ENCODE measurements at regions not wholly inside any gene's neighbourhood (a gene's known extent, or its start where the extent isn't known, plus 50 kb on each side); places are given as distances from the start of the nearest gene placed in this dataset.

DNA sequence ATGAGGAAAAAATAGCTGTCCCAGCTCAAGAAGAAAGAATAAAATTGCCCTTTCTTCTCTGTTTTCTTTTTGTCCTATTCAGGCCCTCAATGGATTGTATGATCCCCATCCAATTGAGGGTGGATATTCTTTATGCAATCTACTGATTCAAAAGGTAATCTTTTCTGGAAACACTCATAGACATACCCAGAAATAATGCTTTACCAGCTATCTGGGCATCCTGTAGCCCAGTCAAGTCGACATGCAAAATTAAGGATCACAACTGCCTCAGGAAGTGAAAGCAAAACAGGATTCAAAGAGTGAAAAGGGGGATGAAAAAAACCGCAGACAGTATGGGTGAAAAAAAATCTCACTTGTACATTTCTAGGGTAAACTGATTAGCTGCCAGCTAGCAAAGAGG, 410.1 kb downstream of the TBC1D32 start:
- no peak for DNase-seq (ENCODE audit: low read depth)

DNA sequence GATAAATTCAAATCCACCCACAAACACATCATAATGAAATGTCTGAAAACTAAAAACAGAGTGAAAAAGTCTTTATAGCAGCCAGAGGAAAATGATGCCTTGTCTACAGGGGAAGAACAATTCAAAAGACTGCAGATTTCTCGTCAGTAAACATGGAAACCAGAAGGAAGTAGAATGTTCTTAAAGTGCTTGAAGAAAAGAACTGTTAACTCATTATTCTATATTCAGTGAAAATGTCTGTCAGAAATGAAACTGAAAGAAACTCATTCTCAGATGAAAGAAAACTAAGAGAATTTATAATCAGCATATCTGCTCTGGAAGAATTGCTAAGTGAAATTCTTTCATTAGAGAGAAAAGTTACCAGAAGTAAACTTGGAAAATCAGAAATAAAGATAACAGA, 416.1 kb downstream of the TBC1D32 start:
- DNase-seq (ENCODE audit: low read depth) = no peak

GRCh38 chr6:120916844-120917243, 417.4 kb downstream of the TBC1D32 start:
- DNase-seq (ENCODE audit: low read depth) = no peak

GRCh38 chr6:120913486-120913885, 420.8 kb downstream of the TBC1D32 start:
- DNase-seq (ENCODE audit: low read depth) = no peak

DNA sequence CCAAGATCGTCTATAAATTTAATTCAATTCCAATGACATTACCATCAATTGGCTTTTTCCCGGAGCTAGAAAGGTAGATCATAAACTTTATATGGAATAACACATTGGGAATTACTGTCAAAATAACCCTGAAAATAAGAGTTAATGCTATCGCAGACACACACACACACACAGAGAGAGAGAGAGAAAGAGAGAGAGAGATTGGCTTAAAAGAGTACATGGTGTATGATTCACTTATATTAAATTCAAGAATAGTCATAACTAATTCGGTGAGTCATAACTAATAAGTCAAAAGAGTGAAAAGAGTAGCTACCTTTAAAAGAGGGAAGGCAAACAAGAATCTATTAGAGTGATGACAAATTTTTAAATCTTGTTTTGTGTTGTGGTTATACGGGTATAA, 425.5 kb downstream of the TBC1D32 start:
- DNase-seq (ENCODE audit: low read depth) = no peak

DNA sequence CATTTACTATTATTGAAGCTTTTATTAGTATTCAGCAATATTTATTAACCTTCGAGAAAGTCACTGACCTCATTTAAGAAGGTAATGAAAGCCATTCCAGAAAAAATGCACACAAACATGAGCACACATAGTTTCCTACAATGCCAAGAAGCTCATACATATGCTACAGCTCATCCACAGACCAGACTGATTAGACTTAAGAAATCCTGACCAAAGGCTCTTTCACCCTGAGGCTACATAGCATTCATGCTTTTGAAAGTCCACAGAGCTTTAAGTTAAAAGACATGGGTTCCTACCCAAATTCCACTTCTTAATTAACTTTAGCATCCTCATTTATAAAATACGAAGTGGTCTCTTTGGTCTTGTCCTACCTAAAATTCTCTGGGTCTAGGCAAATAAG, 430.4 kb downstream of the TBC1D32 start:
- DNase-seq (ENCODE audit: low read depth) = no peak

DNA sequence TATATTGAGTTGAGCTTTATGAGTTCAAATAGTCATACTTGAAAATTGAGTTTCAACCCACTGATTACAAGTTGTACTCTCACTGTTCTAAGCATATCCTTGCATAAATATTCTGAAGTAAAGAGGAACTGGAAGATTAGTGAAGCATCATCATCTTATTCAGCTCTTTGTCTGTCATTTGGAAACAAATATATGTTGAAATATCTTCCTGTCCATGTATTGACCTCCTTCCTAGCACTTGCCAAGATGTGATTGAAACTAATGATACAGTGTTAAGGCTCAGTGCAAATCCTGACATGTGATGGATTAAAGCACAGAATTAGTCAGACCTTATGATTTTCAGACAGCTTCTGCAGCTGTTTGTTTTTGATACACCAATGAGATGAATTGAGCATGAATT, 434.3 kb downstream of the TBC1D32 start:
- DNase-seq (ENCODE audit: low read depth) = no peak

DNA sequence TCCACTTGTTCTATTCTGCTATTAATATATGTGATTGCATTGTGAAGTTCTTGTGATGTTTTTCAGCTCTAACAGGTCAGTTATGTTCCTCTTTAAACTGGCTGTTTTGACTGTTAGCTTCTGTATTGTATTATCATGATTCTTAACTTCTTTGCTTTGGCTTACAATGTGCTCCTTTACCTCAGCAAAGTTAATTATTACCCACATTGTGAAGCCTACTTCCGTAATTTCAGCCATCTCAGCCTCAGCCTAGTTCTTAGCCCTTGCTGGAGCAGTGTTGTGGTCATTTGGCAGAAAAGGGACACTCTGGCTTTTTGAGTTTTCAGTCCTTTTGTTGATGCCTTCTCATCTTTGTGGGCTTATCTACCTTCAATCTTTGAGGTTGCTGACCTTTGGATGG, 440.2 kb downstream of the TBC1D32 start:
- no peak for DNase-seq (ENCODE audit: low read depth)

DNA sequence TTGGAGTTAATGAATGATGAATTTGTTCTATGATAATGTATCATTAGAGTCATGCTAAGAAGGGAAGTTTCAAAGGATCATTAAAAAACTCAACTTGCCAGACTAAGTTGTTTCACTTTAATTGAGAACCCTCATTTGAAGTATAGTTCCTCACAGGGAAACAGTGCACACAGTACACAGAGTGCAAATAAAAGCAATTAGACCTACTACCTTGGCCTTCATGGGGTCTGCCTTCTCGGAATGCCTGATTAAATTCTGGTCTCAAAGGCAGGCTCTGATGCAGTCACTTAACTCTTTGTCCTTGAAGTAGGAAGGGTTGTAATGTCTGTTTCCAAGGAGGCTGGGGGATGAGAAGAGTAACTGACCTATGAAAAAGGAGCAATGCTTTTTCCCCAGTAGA, 457.3 kb downstream of the TBC1D32 start:
- no peak for DNase-seq (ENCODE audit: low read depth)

DNA sequence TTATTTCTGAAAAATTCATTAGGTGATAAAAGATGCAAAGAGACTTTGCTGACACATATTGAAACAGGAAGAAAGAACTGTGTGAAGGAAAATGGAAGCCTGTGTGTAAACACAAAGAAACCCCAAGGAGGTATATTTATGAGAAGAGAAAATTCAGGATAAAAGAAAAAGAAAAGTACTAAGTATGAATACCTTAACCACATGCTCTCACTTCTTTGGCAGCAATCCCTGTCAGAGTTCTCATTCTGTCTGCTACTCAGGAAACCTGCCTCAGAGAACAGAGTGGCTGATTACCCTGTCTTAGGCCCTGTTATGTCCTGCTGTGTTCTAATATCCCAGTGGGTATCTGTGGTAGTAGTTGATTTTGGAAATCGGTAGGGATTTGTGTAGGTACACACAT, 457.9 kb downstream of the TBC1D32 start:
- no peak for DNase-seq (ENCODE audit: low read depth)

GRCh38 chr6:120875900-120876299, 458.4 kb downstream of the TBC1D32 start:
- no peak for DNase-seq (ENCODE audit: low read depth)

DNA sequence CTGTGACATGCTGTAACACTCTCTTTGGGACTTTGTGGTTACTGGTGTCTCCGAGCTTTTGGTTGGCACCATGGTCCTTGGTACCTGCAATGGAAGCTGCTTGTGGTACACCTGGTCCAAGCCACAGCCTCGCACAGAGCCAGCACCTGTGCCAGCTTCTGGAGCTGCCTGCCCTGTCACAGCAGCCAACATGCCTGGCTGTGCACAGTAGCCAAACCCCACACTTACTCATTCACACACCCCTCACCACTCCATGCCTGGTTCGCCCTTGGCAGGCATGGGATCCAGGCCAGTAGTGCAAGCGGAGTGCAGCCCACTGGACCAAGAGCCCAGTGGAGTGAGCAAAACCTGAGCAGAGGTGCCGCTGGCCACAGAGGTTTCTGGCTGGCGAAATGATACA, 459.9 kb downstream of the TBC1D32 start:
- no peak for DNase-seq (ENCODE audit: low read depth)

GRCh38 chr6:120873125-120873865, 461.0 kb downstream of the TBC1D32 start:
- DNase-seq (ENCODE audit: low read depth) = no peak

GRCh38 chr6:120872262-120872578, 462.1 kb downstream of the TBC1D32 start:
- DNase-seq (ENCODE audit: low read depth) = no peak

DNA sequence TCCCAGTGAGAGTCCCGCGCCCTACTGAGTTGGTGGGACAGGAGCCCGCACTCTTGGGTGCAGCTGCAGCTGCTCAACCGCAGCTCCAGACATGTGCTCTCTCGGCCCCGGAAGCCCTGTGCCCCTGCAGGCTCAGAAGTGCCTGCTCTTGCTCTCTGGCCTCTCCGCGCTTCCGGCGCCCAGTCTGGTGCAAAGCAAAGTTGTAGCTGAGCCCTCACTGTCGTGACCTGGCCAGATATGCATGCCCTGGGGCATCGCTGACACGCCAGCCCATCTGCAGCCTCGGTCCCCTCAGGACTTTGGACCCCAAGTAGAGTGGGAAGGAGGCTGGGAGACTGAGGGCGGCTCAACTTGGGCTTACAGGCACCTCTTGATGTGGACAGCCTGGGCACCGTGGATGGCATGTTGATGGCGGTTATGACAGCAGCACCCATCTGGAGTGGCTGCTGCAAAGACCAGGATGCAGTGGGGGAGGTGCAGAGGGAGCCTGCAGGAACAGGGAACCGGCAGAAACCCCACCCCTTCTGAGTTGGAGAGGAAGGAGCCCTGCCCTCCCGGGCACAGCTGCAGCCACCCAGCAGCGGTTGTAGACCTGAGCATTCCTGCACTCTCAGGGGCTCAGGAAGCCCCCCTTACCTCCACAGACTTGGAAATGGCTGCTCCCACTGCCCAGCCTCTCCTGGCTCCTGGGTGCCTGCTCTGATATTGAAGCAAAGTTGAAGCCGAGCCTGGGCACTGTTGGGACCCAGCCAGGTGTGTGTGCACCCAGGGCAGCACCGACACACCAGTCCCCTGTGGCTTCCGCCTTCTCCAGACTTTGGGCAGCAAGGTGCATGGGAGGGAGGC, 462.6 kb downstream of the TBC1D32 start:
- DNase-seq (ENCODE audit: low read depth) = no peak

- DNase-seq (ENCODE audit: low read depth) = no peak
Observed at GRCh38 chr6:120869397-120869796, 464.9 kb downstream of the TBC1D32 start.

DNA sequence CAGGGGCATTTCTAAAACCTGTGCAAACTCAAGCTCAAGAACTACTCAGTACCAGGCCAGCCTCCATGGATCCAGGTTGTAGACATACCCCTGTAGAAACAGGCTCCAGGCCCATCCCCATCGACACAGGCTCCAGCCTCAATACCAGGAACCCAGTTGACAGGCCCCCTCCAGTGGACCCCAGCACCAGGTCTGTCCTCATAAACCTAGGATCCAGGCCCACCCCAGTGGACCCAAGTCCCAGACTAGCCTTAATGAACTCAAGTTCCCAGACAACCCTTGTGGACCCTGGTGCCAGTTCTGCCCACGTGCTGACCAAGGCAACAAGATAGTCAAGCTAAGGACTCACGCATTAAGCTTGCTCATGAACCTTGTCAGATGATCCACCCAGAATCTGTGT, 476.9 kb downstream of the TBC1D32 start:
- no peak for DNase-seq (ENCODE audit: low read depth)

DNA sequence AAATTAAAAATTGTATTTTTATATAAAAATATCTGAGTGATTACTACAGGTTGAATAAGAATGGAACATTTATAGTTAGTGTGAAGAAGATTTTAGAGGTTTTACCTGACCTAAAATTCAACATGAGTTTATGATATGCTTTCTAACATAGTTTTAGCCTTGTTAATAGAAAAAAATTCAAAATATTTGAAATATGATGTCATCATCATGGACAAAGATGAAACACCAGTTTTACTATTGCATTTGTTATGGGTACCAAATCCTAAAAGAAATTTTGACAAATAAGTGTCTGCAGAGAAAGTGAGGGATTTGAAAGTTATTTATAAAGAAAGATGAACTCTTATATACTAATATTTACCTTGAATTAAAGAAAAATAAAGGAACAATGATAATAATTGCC, 479.7 kb downstream of the TBC1D32 start:
- no peak for DNase-seq (ENCODE audit: low read depth)

DNA sequence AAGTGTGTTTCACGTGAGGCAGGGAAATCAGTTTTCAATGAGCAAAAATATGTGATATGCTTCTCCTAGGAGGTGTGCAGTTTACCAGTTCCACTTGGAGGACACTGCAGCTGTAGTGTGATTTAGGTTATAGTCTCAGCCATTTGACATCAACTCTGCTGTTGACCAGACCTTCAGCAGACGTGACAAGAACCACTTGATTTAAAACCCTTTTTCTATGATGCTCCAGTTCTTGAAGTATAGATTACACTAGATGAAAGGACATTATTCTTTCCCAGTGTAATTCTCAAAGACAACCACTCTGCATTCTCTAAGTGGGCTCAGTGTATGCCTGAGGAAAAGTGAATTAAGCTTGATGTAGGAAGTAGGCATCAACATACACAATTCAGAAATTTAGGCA, 480.8 kb downstream of the TBC1D32 start:
- no peak for DNase-seq (ENCODE audit: low read depth)

DNA sequence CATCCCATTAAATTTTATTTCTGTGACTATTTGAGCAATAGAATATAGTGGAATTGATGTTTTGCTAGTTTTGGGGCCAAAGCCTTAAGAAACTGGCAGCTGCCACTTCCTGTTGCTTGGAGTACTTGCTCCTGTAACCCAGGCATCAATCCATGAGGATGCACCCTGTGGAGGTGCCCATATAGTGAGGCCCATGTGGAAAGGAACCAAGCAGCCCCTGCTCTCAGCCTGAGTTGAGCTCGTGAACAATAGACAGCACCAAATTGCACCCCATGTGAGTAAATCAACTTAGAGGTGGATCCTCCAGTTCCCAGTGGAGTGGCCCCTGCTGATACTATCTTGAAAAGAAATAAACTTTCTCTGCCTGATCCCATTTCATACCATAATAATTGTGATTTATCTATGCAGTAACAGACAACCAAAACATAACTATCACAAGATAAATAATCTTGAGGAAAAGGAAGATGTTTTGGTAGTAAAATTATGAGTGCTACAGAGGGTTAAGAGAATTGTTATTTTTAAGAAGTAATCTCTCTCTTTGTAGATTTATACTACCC, 481.9 kb downstream of the TBC1D32 start:
- DNase-seq (ENCODE audit: low read depth) = no peak

- DNase-seq (ENCODE audit: low read depth) = no peak
Observed at GRCh38 chr6:120826253-120826652, 508.0 kb downstream of the TBC1D32 start.

- no peak for DNase-seq (ENCODE audit: low read depth)
Observed at GRCh38 chr6:120816794-120817193, 517.5 kb downstream of the TBC1D32 start.

DNA sequence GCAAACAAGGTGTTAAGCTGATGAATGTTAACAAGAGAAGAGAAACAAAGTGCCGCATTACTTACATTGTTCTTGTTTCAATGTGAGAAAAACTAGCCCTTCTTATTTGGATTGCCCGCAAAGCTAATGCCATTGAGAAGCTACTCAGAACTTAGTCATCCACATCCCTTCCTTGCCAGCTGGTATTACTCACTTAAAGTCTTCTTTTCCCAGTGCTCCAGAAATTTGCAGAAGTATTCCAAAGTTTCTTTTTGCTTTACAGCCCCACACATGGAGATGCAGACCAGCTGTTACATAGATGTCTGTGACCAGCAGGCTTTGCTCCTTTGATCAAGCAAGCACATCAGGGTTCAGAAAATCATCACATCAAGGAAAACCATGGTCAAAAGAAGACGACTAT, 529.0 kb downstream of the TBC1D32 start:
- no peak for DNase-seq (ENCODE audit: low read depth)

All from activated gamma-delta T cell treated with anti-CD3 and anti-CD28 coated beads, Interleukin-2, amount 50 U/mL, for 16 hours (primary cell).